OCI-LY7 (cell line): ENCODE measurements at regions not wholly inside any gene's neighbourhood (a gene's known extent, or its start where the extent isn't known, plus 50 kb on each side); places are given as distances from the start of the nearest gene placed in this dataset.
A peak's percentile ranks its signal among the peaks of the same experiment; 100 is the strongest.

Source experiments
- BruUV-seq: library from RNA; stranded (reverse); fragments of 400-500 nt; replicated peaks from 2 replicates; lab custom pipeline; 2021; lab: Mats Ljungman, UMichigan
- CTCF ChIA-PET: fragments of 300-600 bp; sonication (Branson Sonifier 250); formaldehyde crosslinking; loops from one replicate; lab custom pipeline; 2022; ENCODE audit warnings: antibody characterized with exemption; ENCODE audit not compliant: unreplicated experiment; lab: Charles Lee
- POLR2A ChIA-PET: fragments of 300-600 bp; sonication (Branson Sonifier 250); formaldehyde crosslinking; loops from one replicate; lab custom pipeline; 2022; ENCODE audit warnings: antibody characterized with exemption; lab: Charles Lee
- DNase-seq: peaks from one replicate; pipeline ENCODE4 v3.0.0-alpha.2; 2015; ENCODE audit warnings: low spot score
- H2AFZ ChIP-seq: fragments of 200-600 bp; sonication (generic), shearing (Covaris generic); 2 replicates; pipeline ENCODE4 v1.6.1; 2014; ENCODE audit warnings: mild to moderate bottlenecking, antibody characterized with exemption, low read length, moderate library complexity
- H3K27ac ChIP-seq: fragments of 200-600 bp; sonication (generic); 2 replicates; pipeline ENCODE4 v1.5.1; 2014; ENCODE audit warnings: mixed run types, low read depth, mild to moderate bottlenecking, moderate library complexity, low read length, inconsistent platforms; ENCODE audit not compliant: poor library complexity, severe bottlenecking
- H3K36me3 ChIP-seq: fragments of 200-600 bp; sonication (generic); 2 replicates; pipeline ENCODE4 v1.6.1; 2014; ENCODE audit warnings: mild to moderate bottlenecking, antibody characterized with exemption, low read length, moderate library complexity, mixed read lengths; ENCODE audit not compliant: insufficient read depth
- H3K4me1 ChIP-seq: fragments of 200-600 bp; sonication (generic); 2 replicates; pipeline ENCODE4 v1.5.1; 2014; ENCODE audit warnings: mild to moderate bottlenecking, low read length; ENCODE audit not compliant: insufficient read depth, poor library complexity, severe bottlenecking
- H3K4me2 ChIP-seq: fragments of 200-600 bp; sonication (generic); 2 replicates; pipeline ENCODE4 v1.6.1; 2014; ENCODE audit warnings: mild to moderate bottlenecking, low read length
- H3K4me3 ChIP-seq: fragments of 200-600 bp; sonication (generic); 2 replicates; pipeline ENCODE4 v1.5.1; 2014; ENCODE audit warnings: mild to moderate bottlenecking, low read depth, low read length; ENCODE audit not compliant: poor library complexity, severe bottlenecking
- H3K79me2 ChIP-seq: fragments of 200-600 bp; sonication (generic); 2 replicates; pipeline ENCODE4 v1.6.1; 2016; ENCODE audit warnings: low read depth, mild to moderate bottlenecking, low read length, moderate library complexity, mixed read lengths; ENCODE audit not compliant: insufficient read depth
- H3K9me2 ChIP-seq: fragments of 200-600 bp; sonication (generic); 2 replicates; pipeline ENCODE4 v1.6.1; 2016; ENCODE audit warnings: mild to moderate bottlenecking, low read length, mixed read lengths; ENCODE audit not compliant: insufficient read depth
- H3K9me3 ChIP-seq: fragments of 200-600 bp; sonication (generic); 2 replicates; pipeline ENCODE4 v1.6.1; 2014; ENCODE audit warnings: mild to moderate bottlenecking, mixed run types, low read length, mixed read lengths
- H4K20me1 ChIP-seq: fragments of 200-600 bp; sonication (generic); 2 replicates; pipeline ENCODE4 v1.6.1; 2014; ENCODE audit warnings: mild to moderate bottlenecking, antibody characterized with exemption, low read length, moderate library complexity, mixed read lengths; ENCODE audit not compliant: insufficient read depth
- CTCF ChIP-seq: fragments of 200-600 bp; sonication (generic); conservative IDR thresholded peaks from 2 replicates; pipeline ENCODE4 v1.5.1; 2014; ENCODE audit warnings: mild to moderate bottlenecking, antibody characterized with exemption, low read length, moderate library complexity, mixed read lengths
- EZH2phosphoT487 ChIP-seq: fragments of 200-600 bp; sonication (generic); IDR thresholded peaks from 2 replicates; pipeline ENCODE4 v1.6.1; 2018; ENCODE audit warnings: low read depth, borderline replicate concordance, mild to moderate bottlenecking, mixed run types, antibody characterized with exemption, low read length, moderate library complexity, mixed read lengths
- intact Hi-C: fragments of 100-400 bp; cut with micrococcal nuclease; formaldehyde crosslinking; loops from one replicate; pipeline ENCODE4 v1.10.0; 2022; ENCODE audit not compliant: unreplicated experiment

- Histone ChIP-seq H3K27ac (no peak overlapping the region), H3K9me3 (no peaks in the 10 kb centered on the region), H2AFZ (peak overlapping the region; percentile 0; the same call in 1 of the 2 replicates), H4K20me1 (no peaks in the 10 kb centered on the region), H3K9me2 (no peaks in the 10 kb centered on the region), H3K36me3 (no peaks in the 10 kb centered on the region), H3K4me2 (no peak overlapping the region), H3K4me3 (no peak overlapping the region), H3K79me2 (no peaks in the 10 kb centered on the region), H3K4me1 (peaks cover 4% of the 10 kb centered on the region)
- no TSS peak for BruUV-seq
- DNase-seq, result no peak
- intact Hi-C loops, result no loop called here
- TF ChIP-seq EZH2phosphoT487 (no peak), CTCF (no peak)
- CTCF ChIA-PET, result no interaction called here
- POLR2A ChIA-PET, result interaction anchor here (1.1 to 1.5 kb wide), 2 partner anchors 8 to 11 kb away, joined by 4 to 6 read pairs; no protein-coding TSS in a partner anchor
These were observed 71.9 kb upstream of the KRR1 start for GRCh38 chr12:75583355-75583754.

GRCh38 chr12:75581515-75581914 lies 70.1 kb upstream of the KRR1 start:
- ChIA-PET CTCF (no interaction called here), POLR2A (interaction anchor here (0.8 to 2.3 kb wide), 2 partner anchors 39 to 47 kb away, joined by 3 to 5 read pairs; no protein-coding TSS in a partner anchor)
- peak; percentile 22 for DNase-seq
- H3K79me2 ChIP-seq, result no peaks in the 10 kb centered on the region
- no peaks in the 10 kb centered on the region for H3K9me3 ChIP-seq
- H3K4me1 ChIP-seq, result peaks cover 4% of the 10 kb centered on the region
- H3K27ac ChIP-seq, result no peak overlapping the region
- H3K36me3 ChIP-seq, result no peaks in the 10 kb centered on the region
- TF ChIP-seq CTCF (no peak), EZH2phosphoT487 (no peak)
- no TSS peak for BruUV-seq
- no peak overlapping the region for H3K4me3 ChIP-seq
- no peaks in the 10 kb centered on the region for H3K9me2 ChIP-seq
- H4K20me1 ChIP-seq, result no peaks in the 10 kb centered on the region
- H3K4me2 ChIP-seq, result no peak overlapping the region
- intact Hi-C loops, result no loop called here
- peak overlapping the region; percentile 77 for H2AFZ ChIP-seq

GRCh38 chr12:75579552-75579951 lies 68.1 kb upstream of the KRR1 start:
- Histone ChIP-seq H3K4me2 (no peak overlapping the region), H3K36me3 (no peaks in the 10 kb centered on the region), H3K27ac (no peak overlapping the region), H2AFZ (no peak overlapping the region), H4K20me1 (no peaks in the 10 kb centered on the region), H3K9me2 (no peaks in the 10 kb centered on the region), H3K4me1 (peaks cover 4% of the 10 kb centered on the region), H3K4me3 (no peak overlapping the region), H3K79me2 (no peaks in the 10 kb centered on the region), H3K9me3 (no peaks in the 10 kb centered on the region)
- ChIA-PET CTCF (no interaction called here), POLR2A (interaction anchor here (0.6 kb wide), 1 partner anchor 269 kb away, joined by 3 read pairs; no protein-coding TSS in a partner anchor)
- TF ChIP-seq EZH2phosphoT487 (no peak), CTCF (no peak)
- intact Hi-C loops, result no loop called here
- BruUV-seq, result no TSS peak
- DNase-seq, result no peak
